ENCODE measurements at regions not wholly inside any gene's neighbourhood (a gene's known extent, or its start where the extent isn't known, plus 50 kb on each side); places are given as distances from the start of the nearest gene placed in this dataset.

DNA sequence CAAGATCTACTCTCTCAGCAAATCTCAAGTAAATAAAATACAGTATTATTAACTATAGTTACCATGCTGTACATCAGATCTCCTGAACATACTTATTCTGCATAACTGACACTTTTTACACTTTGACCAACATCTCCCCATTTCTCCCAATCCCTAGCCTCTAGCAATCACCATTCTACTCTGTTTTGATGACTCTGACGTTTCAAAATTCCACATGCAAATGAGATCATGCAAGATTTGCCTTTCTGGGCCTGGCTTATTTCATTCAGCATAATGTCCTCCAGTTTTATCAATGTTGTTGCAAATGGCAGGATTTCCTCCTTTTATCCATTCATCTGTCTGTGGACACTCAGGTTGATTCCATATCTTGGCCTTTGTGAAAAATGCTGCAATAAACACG, 266.3 kb downstream of the RFPL4B start:
- no peak for DNase-seq
- in situ Hi-C loops (cut with MboI; ENCODE audit: low pct_unique_long_range_greater_than_20kb, low sequenced_read_pairs), result no loop called here

- no peak for DNase-seq
- in situ Hi-C loops (cut with MboI; ENCODE audit: low pct_unique_long_range_greater_than_20kb, low sequenced_read_pairs), result no loop called here
Observed at GRCh38 chr6:112618849-112619248, 271.7 kb downstream of the RFPL4B start.

- no peak for DNase-seq
- in situ Hi-C loops (cut with MboI; ENCODE audit: low pct_unique_long_range_greater_than_20kb, low sequenced_read_pairs), result no loop called here
Observed at GRCh38 chr6:112620812-112621569, 273.9 kb downstream of the RFPL4B start.

DNA sequence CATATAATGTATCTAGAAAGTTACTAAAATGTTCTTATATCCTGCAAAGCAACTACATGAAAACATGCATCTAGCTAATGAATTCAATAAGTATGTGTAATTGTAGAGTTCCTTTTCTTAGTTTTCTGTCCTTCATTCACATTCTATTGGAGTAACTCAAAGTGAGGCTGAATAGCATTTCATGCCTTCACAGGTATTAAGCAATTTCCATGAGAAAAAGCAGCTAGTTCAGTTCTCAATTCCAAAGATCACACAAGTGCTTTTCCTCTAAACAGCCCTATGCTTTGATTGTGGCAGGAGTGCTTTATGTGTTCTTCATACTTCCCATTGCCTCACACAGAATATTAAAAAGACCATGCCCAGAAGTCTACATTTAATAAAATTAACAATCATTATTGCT, 274.9 kb downstream of the RFPL4B start:
- in situ Hi-C loops (cut with MboI; ENCODE audit: low pct_unique_long_range_greater_than_20kb, low sequenced_read_pairs), result no loop called here
- no peak for DNase-seq

DNA sequence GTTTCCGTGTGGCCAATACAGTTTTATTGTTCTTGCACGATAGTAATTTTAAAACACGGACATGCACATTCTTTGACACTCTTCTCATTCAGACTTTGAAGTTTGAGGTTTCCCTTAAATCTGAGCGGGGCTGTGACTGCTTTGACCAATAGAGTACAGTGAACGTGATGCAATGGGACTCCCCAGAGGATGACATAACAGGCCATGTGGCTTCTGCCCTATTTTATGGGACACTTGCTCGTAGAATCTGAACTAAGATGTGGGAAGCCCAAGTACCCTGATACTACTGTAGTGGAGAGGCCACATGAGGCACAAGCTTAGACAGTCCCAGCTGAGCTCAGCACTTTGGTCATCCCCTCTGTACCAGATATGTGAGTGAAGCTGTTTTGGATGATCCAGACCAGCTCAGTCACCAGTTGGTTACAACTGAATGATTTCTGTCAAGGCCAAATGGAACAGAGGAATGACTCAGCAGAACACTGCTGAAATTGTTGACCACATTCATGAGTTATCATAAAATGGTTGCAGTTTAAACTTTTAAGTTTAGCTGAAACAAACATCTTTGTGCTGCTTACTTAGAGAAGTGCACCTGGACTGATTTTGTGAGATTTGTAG, 279.4 kb downstream of the RFPL4B start:
- in situ Hi-C loops (cut with MboI; ENCODE audit: low pct_unique_long_range_greater_than_20kb, low sequenced_read_pairs), result no loop called here

GRCh38 chr6:112634376-112634775, 287.2 kb downstream of the RFPL4B start:
- in situ Hi-C loops (cut with MboI; ENCODE audit: low pct_unique_long_range_greater_than_20kb, low sequenced_read_pairs), result no loop called here
- DNase-seq, result no peak

More for the DNA sequence above, 279.4 kb downstream of the RFPL4B start:
- peak; percentile 1 for DNase-seq

GRCh38 chr6:112636650-112637262, 289.6 kb downstream of the RFPL4B start:
- DNase-seq, result no peak
- in situ Hi-C loops (cut with MboI; ENCODE audit: low pct_unique_long_range_greater_than_20kb, low sequenced_read_pairs), result no loop called here

DNA sequence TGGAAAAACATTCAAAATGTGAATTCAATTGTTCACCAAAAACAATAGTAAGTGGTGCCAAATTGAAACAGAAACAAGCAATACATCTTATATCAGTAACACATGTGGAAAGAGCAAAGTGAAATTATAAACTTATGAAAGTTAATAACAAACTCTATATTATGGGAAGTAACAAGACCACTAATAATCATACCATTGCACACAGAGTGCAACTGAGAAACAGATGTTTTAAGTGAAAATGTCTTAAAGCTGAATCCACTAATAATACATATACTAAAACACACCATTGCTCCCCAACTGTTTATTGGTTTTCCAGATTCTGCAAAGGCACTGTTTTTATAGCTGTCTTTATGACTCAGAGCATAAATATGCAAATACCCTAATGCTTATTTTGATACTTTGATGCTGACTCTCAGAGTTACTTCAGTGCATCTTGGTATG, 292.3 kb downstream of the RFPL4B start:
- DNase-seq, result no peak
- in situ Hi-C loops (cut with MboI; ENCODE audit: low pct_unique_long_range_greater_than_20kb, low sequenced_read_pairs), result no loop called here

GRCh38 chr6:112640891-112641290, 293.8 kb downstream of the RFPL4B start:
- no peak for DNase-seq
- in situ Hi-C loops (cut with MboI; ENCODE audit: low pct_unique_long_range_greater_than_20kb, low sequenced_read_pairs), result no loop called here

GRCh38 chr6:112649853-112650252, 302.7 kb downstream of the RFPL4B start:
- no peak for DNase-seq
- in situ Hi-C loops (cut with MboI; ENCODE audit: low pct_unique_long_range_greater_than_20kb, low sequenced_read_pairs), result no loop called here

DNA sequence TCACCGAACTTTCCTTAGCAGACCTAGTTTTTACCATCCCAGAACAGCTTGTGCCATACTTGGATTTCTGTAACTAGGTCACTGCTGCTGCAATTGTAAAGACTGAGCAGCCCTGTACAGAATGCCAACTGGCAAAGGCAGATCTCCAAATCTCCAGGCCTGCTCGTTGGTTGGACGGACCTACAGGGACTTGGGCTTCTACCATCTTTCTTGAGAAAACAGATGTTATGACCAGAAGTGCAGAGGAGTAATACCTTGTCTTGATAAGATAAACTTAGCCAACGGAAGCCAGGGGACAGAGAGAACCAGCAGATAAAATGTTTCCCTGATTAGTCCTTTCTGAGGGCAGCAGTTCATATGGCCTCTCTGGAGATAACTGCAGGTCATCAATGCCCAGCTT, 304.1 kb downstream of the RFPL4B start:
- no peak for DNase-seq
- in situ Hi-C loops (cut with MboI; ENCODE audit: low pct_unique_long_range_greater_than_20kb, low sequenced_read_pairs), result no loop called here

DNA sequence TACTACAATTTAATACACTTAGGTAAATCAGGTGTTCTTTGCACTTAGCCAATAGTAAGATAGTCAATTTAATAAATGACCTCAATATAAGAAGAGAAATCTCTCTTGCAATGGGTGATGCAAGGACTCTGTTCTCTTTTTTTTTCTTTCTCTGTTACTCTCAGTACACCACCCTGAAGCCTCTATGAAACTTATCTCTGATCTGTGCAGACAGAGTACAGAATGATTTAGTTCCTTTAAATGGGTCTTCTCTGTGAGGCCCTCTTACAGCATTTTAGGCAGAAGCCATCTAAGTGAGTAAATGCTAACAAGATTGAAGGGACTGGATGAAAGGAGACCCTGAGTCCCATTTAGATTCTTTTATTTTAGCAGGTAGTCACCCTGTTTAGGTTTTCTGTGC, 312.8 kb downstream of the RFPL4B start:
- in situ Hi-C loops (cut with MboI; ENCODE audit: low pct_unique_long_range_greater_than_20kb, low sequenced_read_pairs), result no loop called here
- DNase-seq, result no peak

- in situ Hi-C loops (cut with MboI; ENCODE audit: low pct_unique_long_range_greater_than_20kb, low sequenced_read_pairs), result no loop called here
Observed at GRCh38 chr6:112660626-112661025, 313.5 kb downstream of the RFPL4B start.

GRCh38 chr6:112663698-112664097, 316.6 kb downstream of the RFPL4B start:
- in situ Hi-C loops (cut with MboI; ENCODE audit: low pct_unique_long_range_greater_than_20kb, low sequenced_read_pairs), result no loop called here

More at GRCh38 chr6:112660626-112661025, 313.5 kb downstream of the RFPL4B start:
- DNase-seq, result no peak

DNA sequence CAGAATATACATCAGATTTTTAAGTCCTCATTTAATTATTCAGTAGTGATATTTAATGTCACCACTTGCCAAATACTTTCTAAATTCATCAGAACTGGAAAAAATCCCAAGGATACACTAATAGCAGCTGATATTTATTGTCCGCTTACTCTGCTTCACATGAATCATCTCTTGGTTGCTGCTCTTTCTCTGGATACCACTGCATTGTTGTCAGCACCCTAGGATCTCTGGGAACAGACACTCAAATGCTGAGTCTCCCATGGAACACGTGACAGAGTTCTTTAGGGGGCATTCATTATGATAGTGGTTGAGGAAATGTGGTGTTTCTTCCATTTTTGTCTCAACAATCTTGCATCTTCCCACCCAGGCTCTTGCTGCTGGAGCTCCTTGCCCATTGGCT, 318.0 kb downstream of the RFPL4B start:
- in situ Hi-C loops (cut with MboI; ENCODE audit: low pct_unique_long_range_greater_than_20kb, low sequenced_read_pairs), result no loop called here
- no peak for DNase-seq

More at GRCh38 chr6:112663698-112664097, 316.6 kb downstream of the RFPL4B start:
- DNase-seq, result no peak

- DNase-seq, result no peak
- in situ Hi-C loops (cut with MboI; ENCODE audit: low pct_unique_long_range_greater_than_20kb, low sequenced_read_pairs), result no loop called here
Observed at GRCh38 chr6:112665815-112666214, 318.7 kb downstream of the RFPL4B start.

GRCh38 chr6:112667427-112667826, 320.3 kb downstream of the RFPL4B start:
- DNase-seq, result no peak
- in situ Hi-C loops (cut with MboI; ENCODE audit: low pct_unique_long_range_greater_than_20kb, low sequenced_read_pairs), result no loop called here

GRCh38 chr6:112680091-112680490, 333.0 kb downstream of the RFPL4B start:
- in situ Hi-C loops (cut with MboI; ENCODE audit: low pct_unique_long_range_greater_than_20kb, low sequenced_read_pairs), result no loop called here
- DNase-seq, result no peak

DNA sequence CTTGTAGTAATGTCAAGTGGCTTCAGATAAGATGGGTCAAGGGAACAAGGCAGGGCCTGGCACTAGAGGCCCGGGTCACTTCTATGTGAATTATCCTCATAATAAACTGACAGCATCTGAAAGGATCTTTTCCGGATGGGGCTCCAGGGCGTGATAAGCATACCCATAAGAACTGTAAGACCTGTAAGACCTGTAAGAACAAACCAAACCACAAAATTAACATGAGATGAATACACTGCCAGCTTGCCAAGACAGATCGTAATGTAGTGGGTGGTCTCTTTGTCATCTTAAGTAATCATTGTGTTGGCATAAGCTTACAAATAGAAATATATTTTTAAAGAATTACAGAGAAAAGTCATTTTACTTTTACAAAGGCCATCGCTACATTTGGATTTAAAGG, 334.9 kb downstream of the RFPL4B start:
- no peak for DNase-seq
- in situ Hi-C loops (cut with MboI; ENCODE audit: low pct_unique_long_range_greater_than_20kb, low sequenced_read_pairs), result no loop called here

- no peak for DNase-seq
Observed at GRCh38 chr6:112683106-112683505, 336.0 kb downstream of the RFPL4B start.

More at GRCh38 chr6:112683106-112683505, 336.0 kb downstream of the RFPL4B start:
- in situ Hi-C loops (cut with MboI; ENCODE audit: low pct_unique_long_range_greater_than_20kb, low sequenced_read_pairs), result no loop called here

Data from KBM-7 (cell line).